Left ventricle myocardium superior (tissue), 1 donor: ENCODE measurements at regions not wholly inside any gene's neighbourhood (a gene's known extent, or its start where the extent isn't known, plus 50 kb on each side); places are given as distances from the start of the nearest gene placed in this dataset.
A peak's percentile ranks its signal among the peaks of the same experiment; 100 is the strongest.
"Not testable (repeated sequence)": the region's sequence is repeated elsewhere in the genome, so short reads cannot be mapped to it uniquely, and the experiment has no call there.

ENCODE experiments used
- ATAC-seq: fragments of 200-7000 bp; cut with Tn5 transposase; one replicate; pipeline ENCODE4 v1.9.1; 2020; ENCODE audit warnings: mild to moderate bottlenecking, moderate library complexity
- DNase-seq: peaks from one replicate; pipeline ENCODE4 v3.0.0-alpha.2; 2020
- intact Hi-C: fragments of 100-400 bp; cut with micrococcal nuclease; formaldehyde crosslinking; loops from one replicate; pipeline ENCODE4 v1.11.0; 2022
- donor health status: DM: no; HTN: yes; CAD: no; lungs with severe emphysema.

DNA sequence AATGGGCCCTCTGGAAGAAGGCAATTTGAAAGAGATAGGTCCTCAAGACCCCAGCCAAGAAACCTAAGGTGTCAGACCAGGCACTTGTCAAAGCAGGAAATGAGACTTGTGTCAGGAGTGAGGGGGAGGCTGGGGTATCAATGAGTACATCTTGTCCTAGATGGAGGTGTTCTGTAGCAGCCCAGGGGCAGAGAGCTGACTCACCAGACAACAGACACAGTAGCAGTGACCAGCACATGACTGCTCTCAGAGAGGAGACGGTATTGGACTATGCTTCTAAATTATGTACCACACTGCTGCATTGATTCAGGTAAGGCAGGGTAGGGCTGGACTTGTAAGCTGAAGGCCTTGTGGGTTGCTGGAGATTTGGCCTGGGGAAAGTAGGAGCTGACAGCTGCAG is 551.2 kb upstream of the KLF4 start:
- no peak for DNase-seq
- intact Hi-C loops, result no loop called here

DNA sequence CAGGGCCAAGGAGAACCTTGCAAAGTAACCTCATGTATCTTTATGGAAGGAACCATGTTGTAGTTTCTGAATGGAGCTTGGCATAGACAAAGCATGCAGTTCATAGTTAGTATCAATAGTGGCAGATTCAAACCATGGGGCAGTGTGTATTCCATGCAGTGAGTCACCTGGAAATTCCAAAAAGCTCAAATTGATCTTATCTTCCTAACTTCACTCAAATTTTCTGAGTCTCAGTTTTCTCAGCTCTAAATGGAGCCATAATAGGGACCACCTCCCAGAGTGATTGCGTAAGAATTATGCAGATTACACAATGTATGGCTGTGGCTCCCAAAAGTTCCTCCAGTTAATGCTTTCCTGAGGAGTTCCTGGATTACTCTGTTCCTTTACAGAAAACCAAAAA is 549.9 kb upstream of the KLF4 start:
- ATAC-seq, result no peak
- no peak for DNase-seq
- intact Hi-C loops, result no loop called here

More for the DNA sequence above, 551.2 kb upstream of the KLF4 start:
- peak; percentile 33 for ATAC-seq

DNA sequence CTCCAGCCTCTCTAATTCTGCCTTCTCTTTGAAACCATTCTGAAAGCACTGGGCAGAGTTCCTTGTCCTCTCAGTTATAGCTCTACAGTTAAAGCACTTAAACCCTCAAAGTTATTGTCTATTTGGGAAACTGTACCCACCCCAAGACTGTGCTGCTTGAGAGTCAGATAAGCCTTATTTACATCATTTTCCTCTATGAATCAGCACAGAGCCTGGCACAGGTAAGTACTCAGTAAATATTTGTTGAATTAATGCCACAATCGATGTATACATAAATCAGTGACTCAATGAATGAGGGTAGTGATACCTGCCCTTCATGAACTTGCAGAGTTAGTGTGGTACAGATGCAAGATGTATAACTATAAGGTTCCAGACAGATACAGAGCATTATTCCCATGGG is 549.4 kb upstream of the KLF4 start:
- intact Hi-C loops, result no loop called here
- DNase-seq (no peak), ATAC-seq (no peak)

DNA sequence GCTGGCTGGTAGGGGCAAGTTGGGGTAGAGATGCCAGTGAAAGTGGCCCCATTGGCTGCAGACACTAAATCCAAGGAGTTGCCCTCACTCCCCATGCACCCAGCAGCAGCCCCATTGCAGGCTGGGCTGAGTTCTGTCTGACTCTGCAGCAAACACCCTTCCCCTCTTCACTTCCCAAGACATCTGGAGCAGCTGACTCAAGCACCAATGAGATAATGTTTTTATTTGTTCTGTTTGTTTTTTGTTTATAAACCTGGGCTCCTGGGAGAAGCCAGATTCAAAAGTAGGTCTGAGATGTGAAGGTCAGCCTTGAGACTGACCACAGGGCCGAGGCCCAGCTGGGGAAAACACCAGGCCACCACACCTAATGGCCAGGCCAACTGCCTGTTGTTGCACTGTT is 545.9 kb upstream of the KLF4 start:
- peak; percentile 21 for ATAC-seq
- intact Hi-C loops, result no loop called here
- DNase-seq, result no peak

DNA sequence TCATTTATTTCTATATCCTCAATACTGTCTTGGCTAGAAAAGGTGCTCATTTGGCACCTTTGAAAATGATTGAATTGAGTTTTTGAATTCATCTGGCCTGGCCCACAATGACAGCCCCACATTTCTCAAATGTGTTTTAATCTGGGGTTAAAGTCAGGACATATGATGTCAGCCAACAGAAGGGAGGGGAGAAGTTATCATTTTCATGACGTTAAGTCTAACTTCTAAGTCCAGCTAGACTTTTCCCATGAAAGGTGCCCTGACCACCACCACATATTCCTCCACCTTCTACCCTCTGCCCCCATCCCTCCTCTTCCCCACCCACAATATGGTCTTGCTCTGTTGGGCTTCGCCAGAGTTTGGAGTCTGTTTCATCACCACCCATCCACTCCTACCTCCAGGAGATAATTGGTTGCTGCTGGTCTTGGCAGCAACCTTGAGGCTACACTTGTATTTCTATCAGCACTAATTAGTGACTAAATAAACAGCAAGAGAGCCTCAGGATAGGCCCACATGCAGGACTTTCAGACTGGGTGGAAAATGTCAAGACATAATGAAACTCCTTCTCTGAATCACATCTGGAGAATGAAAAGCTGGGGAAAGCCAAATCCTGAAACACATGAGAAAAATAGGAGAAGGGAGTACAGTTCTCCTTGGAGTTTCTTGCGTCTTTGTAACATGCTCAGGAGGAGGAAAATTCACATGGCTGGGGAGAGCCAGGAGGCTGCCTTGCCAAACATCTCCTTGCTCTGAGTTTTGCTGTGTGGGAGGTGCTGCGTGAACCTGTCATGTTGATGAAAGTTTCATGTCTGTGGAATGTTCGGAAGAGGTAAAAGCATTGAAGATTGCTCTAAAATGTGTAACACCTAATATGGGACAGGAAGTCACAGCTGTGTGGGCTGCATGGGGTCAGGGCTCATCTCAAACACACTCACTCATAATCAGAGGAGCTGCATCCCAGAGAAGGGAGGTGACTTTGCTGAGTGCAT is 544.7 kb upstream of the KLF4 start:
- DNase-seq, result peak; percentile 21
- ATAC-seq, result peak; percentile 85
- intact Hi-C loops, result no loop called here

DNA sequence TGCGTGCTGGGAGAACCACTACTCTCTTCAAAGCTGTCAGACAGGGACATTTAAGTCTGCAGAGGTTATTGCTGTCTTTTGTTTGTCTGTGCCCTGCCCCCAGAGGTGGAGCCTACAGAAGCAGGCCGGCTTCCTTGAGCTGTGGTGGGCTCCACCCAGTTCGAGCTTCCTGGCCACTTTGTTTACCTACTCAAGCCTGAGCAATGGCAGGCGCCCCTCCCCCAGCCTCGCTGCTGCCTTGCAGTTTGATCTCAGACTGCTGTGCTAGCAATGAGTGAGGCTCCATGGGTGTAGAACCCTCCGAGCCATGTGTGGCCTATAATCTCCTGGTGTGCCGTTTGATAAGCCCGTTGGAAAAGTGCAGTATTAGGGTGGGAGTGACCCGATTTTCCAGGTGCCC is 542.5 kb upstream of the KLF4 start:
- DNase-seq, ATAC-seq, intact Hi-C loops: not testable (repeated sequence)

DNA sequence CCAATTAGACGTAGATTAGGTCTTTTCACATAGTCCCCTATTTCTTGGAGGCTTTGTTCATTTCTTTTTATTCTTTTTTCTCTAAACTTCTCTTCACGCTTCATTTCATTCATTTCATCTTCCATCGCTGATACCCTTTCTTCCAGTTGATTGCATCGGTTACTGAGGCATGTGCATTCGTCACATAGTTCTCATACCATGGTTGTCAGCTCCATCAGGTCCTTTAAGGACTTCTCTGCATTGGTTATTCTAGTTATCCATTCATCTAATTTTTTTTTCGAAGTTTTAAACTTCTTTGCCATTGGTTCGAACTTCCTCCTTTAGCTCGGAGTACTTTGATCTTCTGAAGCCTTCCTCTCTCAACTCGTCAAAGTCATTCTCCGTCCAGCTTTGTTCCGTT is 541.7 kb upstream of the KLF4 start:
- DNase-seq, intact Hi-C loops, ATAC-seq: not testable (repeated sequence)

DNA sequence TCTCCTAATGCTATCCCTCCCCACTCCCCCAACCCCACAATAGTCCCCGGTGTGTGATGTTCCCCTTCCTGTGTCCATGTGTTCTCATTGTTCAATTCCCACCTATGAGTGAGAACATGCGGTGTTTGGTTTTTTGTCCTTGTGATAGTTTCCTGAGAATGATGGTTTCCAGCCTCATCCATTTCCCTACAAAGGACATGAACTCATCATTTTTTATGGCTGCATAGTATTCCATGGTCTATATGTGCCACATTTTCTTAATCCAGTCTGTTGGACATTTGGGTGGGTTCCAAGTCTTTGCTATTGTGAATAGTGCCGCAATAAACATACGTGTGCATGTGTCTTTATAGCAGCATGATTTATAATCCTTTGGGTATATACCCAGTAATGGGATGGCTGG is 537.1 kb upstream of the KLF4 start:
- ATAC-seq, DNase-seq: not testable (repeated sequence)

DNA sequence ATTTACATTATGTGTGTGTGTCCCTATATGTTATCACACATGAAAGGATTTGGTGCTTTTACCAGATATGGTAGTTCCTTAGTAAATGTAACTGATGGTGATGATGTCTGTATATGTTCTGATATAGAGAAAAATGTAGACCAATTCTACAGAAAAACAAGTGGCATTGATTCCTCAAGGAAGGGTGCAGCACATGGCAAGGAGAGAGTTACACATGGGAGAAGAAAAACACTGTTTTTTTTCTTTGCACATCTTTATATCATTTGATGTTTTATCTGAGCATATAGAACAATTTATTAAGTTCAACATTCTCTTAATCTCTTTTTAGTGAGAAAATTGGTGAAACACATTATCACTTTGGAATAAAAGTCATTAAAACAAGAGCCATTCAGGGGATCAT is 535.0 kb upstream of the KLF4 start:
- ATAC-seq (no peak), DNase-seq (no peak)
- intact Hi-C loops, result no loop called here

More for the DNA sequence above, 537.1 kb upstream of the KLF4 start:
- intact Hi-C loops, result not testable (repeated sequence)

DNA sequence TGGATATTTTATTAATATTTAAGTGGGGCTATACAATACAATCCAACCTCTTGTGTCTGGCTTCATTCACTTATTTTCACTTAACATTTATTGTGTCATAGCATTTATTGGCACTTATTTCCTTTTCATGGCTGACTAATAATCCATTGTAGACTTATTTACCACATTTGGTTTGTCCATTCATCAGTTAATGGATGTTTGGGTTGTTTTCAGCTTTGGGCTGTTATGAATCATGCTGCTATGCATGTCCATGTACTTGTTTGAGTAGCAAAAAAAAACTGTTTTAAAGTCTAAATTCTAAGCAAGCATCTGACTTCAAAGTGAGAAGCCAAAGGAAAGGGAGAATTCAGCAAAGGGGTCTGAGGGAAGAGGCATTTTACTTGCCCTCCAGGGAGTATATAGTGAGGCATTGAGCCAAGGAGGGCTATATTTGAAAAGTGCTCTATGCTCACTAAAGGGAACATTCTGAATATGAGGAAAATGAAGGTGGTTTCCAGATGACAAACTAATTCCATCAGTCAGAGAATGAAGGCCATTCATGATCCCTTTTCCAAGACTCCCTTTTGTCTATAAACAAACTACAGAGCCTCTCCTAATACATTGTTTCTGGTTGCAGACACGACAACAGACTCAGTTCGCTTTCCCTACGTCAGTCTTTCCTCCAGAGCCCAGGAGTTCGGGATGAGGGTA is 532.8 kb upstream of the KLF4 start:
- DNase-seq (no peak), ATAC-seq (no peak)

DNA sequence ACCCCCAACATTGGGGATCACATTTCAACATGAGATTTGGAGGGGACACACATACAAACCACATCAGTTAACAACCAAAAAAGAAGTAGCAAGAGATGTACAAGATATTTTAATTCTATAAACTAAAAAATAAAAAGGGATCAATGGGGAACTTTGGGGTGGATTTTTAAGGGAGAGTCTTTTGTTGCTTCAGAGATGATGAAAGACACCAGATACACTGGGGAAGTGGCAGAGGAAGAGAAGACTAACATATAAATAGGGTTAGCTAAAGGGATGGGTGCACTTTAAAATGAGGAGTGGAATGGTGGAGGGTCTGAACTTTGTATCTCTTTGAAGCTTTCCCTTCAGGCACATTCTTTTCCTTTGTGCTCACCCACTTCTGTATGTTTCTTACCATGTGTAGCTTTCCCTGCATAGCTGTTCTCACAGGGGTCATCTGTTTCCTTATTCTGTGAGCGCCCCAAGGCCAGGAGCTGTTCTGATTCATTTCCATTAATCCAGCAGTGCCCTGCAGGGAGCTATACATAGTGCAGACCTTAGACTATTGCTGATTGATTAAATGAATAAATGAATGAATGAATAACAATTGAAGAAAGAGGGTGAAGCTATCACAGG is 531.6 kb upstream of the KLF4 start:
- intact Hi-C loops, result no loop called here
- ATAC-seq (no peak), DNase-seq (no peak)

More for the DNA sequence above, 532.8 kb upstream of the KLF4 start:
- intact Hi-C loops, result no loop called here

DNA sequence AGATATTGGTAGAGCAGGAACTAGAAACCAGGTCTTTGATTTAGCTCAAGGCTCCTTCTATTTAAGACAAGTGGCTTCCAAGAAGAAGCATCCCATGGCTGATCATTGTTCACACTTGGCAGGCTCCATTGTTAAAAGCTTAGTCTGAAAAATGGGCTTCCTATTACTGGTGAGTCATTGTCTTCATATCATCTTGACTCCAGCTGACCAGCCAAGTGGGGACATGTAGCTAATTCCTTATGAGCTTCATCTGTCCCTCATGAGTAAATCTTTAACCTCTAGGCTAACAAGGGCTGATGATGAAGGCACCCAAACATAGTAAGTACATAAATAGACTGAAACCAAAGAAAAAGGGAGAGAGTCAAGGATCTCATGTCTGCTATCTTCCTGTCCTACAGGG is 530.3 kb upstream of the KLF4 start:
- ATAC-seq, result no peak
- intact Hi-C loops, result no loop called here
- DNase-seq, result no peak

DNA sequence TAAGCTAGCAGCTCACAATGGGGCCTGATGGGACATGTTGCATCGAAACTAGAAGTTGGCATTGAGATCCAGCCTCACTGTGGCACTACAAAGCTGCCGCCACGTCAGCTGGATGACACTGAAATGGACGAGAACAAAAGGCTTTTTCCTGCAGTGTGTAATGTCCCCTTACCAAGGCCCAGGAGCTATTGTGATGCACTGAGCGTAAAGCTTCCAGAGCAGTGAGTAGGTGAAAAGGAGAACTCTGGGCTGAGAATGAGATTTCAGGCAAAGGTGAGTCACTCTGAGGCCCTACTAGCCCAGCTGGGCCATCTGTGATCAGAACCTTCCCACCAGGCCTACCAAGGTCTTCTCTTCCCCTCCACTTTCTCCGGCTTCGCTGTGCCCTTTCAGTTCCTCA is 528.1 kb upstream of the KLF4 start:
- intact Hi-C loops, result no loop called here
- ATAC-seq (no peak), DNase-seq (no peak)

DNA sequence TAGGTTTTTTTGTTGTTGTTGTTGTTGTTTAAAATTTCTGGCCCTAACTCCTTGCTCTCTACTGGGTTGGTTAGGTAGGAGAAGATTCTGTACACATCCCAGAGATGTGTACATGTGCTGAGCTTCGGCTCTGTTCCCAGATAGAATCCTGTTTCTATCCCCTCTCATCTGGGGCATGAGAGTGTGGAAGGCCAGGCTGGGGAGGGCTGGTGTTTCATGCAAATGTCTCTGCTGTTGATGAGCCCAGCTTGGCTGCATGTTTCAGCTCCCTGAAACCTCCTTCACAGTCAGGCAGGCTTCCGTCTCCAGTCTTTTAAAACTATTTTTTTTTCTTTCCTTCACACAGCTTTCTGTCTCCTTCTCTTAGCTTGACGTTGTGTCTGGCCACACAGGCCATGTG is 526.9 kb upstream of the KLF4 start:
- DNase-seq (no peak), ATAC-seq (no peak)
- intact Hi-C loops, result no loop called here

DNA sequence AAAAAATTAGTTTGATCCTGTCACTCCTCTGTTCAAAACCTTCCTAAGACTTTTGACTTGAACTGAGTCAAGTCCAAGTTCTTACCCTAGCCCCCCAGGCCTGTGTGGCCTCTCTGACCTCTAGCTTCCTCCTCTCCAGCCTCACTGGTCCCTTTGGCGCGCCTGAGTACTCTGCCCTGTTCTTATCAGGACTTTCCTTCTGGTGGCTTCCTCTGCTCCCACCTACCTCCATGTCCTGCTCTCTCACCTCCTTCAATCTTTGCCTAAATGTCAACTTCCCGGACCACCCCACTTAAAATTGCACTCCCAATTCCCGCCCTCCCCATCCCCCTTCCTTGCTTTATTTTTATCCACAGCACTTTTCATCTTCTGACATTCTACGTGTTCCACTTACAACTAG is 526.1 kb upstream of the KLF4 start:
- ATAC-seq, result no peak
- intact Hi-C loops, result no loop called here
- DNase-seq, result no peak

DNA sequence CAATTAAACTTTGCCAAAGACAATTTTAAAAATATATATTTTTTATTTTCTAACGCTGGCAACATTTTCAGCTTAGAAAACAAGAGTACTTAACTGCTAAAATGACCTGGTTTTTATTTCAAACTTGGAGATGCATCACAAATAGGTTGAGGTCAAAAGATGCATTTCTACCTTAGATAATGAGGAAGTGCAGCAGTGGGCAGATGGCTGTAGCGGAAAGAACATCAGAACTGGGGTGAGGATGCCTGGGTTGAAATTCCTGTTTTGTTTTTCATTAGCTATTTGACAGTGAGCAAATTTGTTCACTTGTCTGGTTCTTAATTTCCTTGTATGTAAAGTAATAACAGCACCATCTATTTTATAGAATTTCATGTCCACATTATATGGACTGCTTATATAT is 524.8 kb upstream of the KLF4 start:
- ATAC-seq (no peak), DNase-seq (no peak)
- intact Hi-C loops, result no loop called here

DNA sequence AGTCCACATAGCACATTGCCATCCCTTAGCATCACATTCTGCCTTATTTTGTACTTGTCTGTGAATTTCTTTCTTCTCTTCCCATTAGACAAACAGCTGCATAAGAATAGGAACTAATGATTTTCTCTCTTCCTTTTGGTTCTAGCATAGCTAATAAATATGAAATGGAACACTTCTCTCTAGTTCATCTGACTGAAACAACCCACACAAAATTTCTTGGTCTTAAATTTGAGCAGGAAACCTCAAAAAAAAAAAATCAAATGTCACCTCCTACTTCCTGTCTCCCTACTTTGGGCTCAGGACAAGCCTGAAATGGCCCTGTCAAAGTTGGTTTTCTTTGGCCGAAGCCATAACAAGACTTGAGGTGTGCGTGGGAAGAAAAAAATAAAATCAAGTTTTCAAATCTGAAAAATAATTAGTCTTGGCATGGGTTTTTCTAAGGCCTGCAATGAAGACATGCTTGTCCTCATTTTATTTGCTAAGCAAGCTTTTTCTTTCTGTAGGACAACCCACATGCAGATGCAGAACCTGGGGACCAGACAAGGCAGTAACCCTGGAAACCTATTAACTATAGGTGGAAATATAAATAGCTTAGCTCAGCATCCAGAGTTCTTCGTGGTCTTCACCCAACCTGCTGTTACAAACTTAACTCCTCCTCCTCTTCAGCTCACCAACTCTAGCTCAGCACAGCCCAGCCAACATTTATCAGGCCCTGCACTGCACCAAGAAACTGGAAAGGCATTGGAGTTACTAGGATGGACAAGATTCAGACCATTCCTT is 523.5 kb upstream of the KLF4 start:
- intact Hi-C loops, result no loop called here
- DNase-seq (no peak), ATAC-seq (no peak)

DNA sequence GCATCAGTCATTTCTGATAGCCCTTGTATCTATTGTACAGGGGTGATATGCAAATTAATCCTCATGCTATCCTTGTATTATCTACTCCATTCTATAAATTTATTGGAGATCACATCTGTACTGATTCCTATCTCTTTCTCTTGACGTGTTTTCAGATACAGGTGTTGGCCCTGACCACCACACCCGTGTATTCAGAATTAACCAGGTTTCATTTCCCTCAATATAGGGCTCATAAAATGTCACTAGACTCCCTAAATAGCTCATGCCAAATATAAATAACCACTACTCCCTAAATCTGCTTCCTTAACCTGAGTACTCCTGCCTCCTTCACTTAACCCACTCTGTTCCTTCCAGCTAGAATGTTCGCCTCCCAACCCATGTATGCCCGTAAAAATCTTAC is 522.8 kb upstream of the KLF4 start:
- intact Hi-C loops, result no loop called here
- ATAC-seq (no peak), DNase-seq (no peak)

DNA sequence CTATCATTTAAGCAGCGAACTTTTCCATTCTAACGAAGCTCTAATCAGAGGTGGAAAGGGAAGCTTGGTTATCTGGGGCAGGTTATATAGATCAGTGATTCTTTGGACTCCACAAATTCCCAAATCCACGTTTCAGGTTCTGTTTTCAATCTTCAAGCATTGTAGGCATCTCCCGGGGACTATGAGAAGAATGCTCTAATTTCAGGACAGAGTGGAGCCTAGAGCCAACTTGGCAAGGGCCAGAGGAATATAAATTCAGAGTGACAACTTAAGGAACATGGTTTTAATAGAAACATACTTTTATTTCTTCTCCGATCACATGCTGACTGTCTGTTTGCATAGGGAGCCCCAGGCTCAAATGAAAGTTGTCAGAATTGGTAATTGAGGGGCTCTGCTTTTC is 514.0 kb upstream of the KLF4 start:
- intact Hi-C loops, result no loop called here
- no peak for DNase-seq
- no peak for ATAC-seq
